ENCODE measurements at regions not wholly inside any gene's neighbourhood (a gene's known extent, or its start where the extent isn't known, plus 50 kb on each side); places are given as distances from the start of the nearest gene placed in this dataset.

DNA sequence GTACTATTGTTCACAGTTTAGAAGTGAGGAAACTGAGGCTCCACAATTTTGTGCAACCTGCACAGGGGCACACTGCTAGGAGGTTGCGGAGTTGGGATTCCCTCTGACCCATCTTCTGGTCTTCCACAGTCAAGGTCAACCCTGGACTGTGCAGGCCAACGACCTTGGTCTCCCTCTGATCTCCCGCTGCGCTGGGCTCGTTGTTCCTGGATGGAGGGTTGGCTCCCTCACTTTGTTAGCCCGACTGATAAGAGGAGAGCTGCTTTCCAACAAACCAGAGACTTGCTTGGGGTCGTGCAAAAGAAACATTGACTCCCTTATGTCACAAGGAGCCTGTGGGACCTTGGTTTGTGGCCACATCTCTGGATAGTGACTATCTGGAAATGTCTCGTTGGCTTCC lies 187.6 kb downstream of the MYCN start:
- no peak for TF ChIP-seq POLR2AphosphoS5 (IDR thresholded peaks at IDR 0.05; ENCODE audit: low read depth, low read length)
- no peak for TF ChIP-seq SIN3A (IDR thresholded peaks at IDR 0.05; ENCODE audit: borderline replicate concordance, insufficient read depth, low read length)
- no peak for TF ChIP-seq FOXP2 (optimal IDR thresholded peaks at IDR 0.05; ENCODE audit: borderline replicate concordance, extremely low read depth, extremely low read length, insufficient read depth)
- TF ChIP-seq TAF1 (IDR thresholded peaks at IDR 0.05; ENCODE audit: borderline replicate concordance, insufficient read depth, low read length): no peak
- TF ChIP-seq, protein P1, sequence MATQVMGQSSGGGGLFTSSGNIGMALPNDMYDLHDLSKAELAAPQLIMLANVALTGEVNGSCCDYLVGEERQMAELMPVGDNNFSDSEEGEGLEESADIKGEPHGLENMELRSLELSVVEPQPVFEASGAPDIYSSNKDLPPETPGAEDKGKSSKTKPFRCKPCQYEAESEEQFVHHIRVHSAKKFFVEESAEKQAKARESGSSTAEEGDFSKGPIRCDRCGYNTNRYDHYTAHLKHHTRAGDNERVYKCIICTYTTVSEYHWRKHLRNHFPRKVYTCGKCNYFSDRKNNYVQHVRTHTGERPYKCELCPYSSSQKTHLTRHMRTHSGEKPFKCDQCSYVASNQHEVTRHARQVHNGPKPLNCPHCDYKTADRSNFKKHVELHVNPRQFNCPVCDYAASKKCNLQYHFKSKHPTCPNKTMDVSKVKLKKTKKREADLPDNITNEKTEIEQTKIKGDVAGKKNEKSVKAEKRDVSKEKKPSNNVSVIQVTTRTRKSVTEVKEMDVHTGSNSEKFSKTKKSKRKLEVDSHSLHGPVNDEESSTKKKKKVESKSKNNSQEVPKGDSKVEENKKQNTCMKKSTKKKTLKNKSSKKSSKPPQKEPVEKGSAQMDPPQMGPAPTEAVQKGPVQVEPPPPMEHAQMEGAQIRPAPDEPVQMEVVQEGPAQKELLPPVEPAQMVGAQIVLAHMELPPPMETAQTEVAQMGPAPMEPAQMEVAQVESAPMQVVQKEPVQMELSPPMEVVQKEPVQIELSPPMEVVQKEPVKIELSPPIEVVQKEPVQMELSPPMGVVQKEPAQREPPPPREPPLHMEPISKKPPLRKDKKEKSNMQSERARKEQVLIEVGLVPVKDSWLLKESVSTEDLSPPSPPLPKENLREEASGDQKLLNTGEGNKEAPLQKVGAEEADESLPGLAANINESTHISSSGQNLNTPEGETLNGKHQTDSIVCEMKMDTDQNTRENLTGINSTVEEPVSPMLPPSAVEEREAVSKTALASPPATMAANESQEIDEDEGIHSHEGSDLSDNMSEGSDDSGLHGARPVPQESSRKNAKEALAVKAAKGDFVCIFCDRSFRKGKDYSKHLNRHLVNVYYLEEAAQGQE (IDR thresholded peaks at IDR 0.05; ENCODE audit: insufficient read depth in 1 of 2, low read depth in 2 of 2, low read length in 2 of 2): no peak

DNA sequence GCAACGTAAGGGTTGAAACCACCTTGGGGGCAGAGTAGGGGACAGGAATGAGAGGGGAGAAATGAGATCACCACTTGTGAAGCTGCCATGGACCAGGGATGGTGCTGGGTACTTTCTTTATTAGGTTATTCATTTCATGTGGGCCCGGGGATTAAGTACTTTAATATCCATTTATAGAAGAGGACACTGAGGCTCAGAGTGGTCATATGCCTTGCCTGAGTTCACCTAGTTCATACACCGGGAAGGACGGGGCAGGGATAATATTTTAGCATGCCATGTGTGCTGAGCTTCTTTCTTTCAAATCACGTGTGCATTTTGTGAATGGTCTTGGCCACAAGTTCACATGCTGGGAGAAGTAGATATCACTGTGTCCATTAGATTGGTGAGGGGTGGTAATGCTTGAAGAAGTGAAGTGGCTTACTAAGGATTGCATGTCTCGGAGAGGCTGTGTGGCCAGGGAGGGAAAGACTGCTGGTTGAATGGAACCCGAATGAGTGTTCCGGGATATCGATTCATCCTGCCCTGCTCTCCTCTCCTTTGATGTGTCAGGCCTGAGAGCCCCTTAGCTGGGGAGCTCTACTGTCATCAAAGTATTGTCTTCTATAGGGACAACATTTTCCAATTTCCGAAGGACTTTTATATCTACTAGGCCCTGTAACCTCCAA lies 187.1 kb downstream of the MYCN start:
- TF ChIP-seq, protein P1 (IDR thresholded peaks at IDR 0.05; ENCODE audit: insufficient read depth in 1 of 2, low read depth in 2 of 2, low read length in 2 of 2): no peak
- TF ChIP-seq FOXP2 (optimal IDR thresholded peaks at IDR 0.05; ENCODE audit: borderline replicate concordance, extremely low read depth, extremely low read length, insufficient read depth) (no peak), POLR2AphosphoS5 (IDR thresholded peaks at IDR 0.05; ENCODE audit: low read depth, low read length) (no peak), TAF1 (IDR thresholded peaks at IDR 0.05; ENCODE audit: borderline replicate concordance, insufficient read depth, low read length) (no peak), SIN3A (IDR thresholded peaks at IDR 0.05; ENCODE audit: borderline replicate concordance, insufficient read depth, low read length) (no peak)

DNA sequence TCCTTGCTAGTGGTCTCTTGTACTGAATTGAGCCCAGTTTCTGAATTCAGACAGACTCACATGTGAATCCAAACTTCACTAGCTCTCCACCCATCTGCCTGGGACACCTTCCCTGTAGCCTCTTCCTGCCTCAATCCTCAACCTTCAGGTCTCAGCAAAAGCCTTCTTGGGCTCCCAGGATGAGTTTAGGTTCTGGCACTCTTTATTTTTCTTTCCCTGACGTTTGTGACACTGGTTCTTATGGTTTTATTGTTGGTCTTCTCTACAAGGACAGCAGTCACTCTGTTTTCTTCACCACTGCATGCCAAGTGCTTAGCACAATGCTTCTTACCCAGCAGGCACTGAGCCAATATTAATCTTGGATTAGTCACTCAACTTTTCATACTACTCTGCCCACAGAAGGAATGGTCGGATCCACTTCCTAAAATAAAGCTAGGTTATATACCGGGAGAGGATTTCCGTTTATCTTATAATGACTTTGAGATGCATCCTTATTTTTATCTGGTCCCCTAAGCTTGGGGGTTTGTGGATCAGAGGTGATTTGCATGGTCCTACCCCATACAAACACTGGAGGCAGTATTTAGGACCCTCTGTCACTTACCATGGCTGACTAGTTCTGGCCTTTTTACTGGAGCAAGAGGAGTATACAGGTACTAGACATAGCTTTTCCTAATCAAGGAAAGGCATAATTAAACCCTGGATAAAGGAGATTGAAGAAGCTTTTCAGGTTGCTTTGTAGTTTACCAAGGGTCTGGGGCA lies 186.3 kb downstream of the MYCN start:
- TF ChIP-seq, protein P1 (IDR thresholded peaks at IDR 0.05; ENCODE audit: insufficient read depth in 1 of 2, low read depth in 2 of 2, low read length in 2 of 2): no peak

DNA sequence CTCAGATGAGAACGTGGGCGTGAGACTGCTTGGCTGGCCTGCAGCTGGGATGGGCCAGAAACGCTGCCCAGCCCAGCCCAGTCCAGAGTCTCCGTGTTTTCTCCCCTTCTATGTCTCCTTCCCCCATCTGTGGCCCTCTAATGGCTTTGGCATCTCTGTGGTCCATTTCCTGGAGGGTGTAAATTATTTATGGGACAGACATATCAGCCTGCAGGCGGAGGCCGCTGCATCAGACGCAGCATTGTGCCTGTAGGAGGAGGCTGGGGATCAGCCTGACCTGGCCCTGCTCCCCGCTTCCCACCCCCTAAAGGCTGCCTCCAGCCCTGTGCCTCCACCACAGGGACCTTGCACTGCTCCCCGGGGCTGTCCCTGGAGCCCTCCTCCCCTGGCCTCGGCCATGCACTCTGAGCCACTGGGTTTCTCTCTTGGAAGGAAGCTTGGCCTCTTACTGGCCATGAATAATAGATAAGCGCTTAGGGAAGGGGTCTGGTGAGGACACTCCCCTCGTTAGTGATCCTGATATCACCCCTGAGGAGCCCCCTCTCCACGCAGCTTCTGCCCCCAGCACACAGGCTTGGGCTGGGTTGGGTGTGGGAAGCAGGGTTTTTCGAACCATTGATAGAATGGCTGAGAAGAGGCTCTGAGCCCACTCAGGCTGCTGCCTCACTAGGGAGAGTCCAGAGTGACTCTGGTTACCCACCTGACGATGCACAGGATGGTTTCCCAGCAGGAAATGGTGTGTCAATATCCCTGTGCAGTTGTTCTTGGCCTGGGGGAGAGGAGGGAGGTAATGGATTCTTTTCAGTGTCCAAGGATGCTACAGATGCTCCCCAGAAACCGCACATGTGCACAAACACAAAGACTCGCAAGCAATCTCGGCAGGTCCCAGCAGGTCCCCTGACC lies 185.5 kb downstream of the MYCN start:
- TF ChIP-seq, protein P1 (IDR thresholded peaks at IDR 0.05; ENCODE audit: insufficient read depth in 1 of 2, low read depth in 2 of 2, low read length in 2 of 2): no peak
- TF ChIP-seq TAF1 (IDR thresholded peaks at IDR 0.05; ENCODE audit: borderline replicate concordance, insufficient read depth, low read length) (no peak), POLR2AphosphoS5 (IDR thresholded peaks at IDR 0.05; ENCODE audit: low read depth, low read length) (no peak), FOXP2 (optimal IDR thresholded peaks at IDR 0.05; ENCODE audit: borderline replicate concordance, extremely low read depth, extremely low read length, insufficient read depth) (no peak), SIN3A (IDR thresholded peaks at IDR 0.05; ENCODE audit: borderline replicate concordance, insufficient read depth, low read length) (no peak)
